Ishikawa (cell line): ENCODE measurements at regions not wholly inside any gene's neighbourhood (a gene's known extent, or its start where the extent isn't known, plus 50 kb on each side); places are given as distances from the start of the nearest gene placed in this dataset.

Source experiments
- NFIC ChIP-seq: IDR thresholded peaks from 2 replicates; pipeline ENCODE4 v1.6.1; 2012
- TAF1 ChIP-seq: IDR thresholded peaks from 2 replicates; pipeline ENCODE4 v1.6.1; 2012; ENCODE audit warnings: low read depth, mild to moderate bottlenecking
- YY1 ChIP-seq: IDR thresholded peaks from 2 replicates; pipeline ENCODE4 v1.6.1; 2012; ENCODE audit warnings: low read depth
- ZBTB7A ChIP-seq: IDR thresholded peaks from 2 replicates; pipeline ENCODE4 v1.6.1; 2012; ENCODE audit warnings: low read depth
- TF ChIP-seq, protein P1 (sequence below): IDR thresholded peaks from 2 replicates; pipeline ENCODE4 v1.6.1; 2012

DNA sequence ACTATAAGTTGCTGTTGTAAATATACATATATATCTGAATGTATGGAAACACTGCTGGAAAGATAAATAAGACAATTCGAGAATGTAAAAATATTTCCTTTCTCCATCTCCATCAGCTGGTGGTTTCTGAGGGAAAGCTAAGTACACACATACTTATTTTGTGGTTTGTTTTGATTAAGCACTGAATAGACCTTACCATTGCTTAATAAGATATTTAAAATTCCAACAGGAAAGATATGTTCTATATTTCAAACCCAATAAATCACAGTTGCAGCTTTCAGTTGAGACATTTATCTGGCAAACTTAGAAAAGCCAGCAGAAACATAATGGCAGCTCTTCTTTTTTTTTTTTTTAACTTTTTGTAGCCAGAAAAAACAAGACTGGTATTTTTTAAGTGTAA is 160.4 kb downstream of the VGLL3 start:
- TF ChIP-seq, protein P1, sequence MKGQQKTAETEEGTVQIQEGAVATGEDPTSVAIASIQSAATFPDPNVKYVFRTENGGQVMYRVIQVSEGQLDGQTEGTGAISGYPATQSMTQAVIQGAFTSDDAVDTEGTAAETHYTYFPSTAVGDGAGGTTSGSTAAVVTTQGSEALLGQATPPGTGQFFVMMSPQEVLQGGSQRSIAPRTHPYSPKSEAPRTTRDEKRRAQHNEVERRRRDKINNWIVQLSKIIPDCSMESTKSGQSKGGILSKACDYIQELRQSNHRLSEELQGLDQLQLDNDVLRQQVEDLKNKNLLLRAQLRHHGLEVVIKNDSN: no peak
- TF ChIP-seq TAF1 (no peak), ZBTB7A (no peak), YY1 (no peak), NFIC (no peak)
